GDM1 (cell line): ENCODE measurements at regions not wholly inside any gene's neighbourhood (a gene's known extent, or its start where the extent isn't known, plus 50 kb on each side); places are given as distances from the start of the nearest gene placed in this dataset.
"Not testable (repeated sequence)": the region's sequence is repeated elsewhere in the genome, so short reads cannot be mapped to it uniquely, and the experiment has no call there.

ENCODE experiments used
- DNase-seq: peaks from one replicate; lab custom pipeline; 2025; lab: John Stamatoyannopoulos, UW

DNA sequence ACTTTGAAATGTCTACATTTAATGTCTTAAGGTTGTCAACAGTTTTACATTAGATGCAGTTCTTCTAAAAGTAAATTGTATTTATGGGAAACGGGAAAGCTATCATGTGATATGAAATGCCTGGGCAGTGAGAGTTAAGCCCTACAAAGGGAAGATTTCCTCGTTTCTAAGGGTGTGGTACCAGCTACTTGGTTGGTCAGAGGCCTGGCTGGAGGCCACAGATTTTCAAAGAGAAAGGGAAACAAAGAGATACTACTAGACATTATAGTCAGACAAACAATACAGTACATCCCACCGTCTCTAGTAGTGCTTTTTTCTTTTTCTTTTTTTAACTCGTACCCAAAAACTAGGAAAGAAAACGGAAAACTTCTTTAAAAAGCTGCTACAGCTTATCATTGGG is 467.8 kb downstream of the PCDH7 start:
- DNase-seq: no peak

DNA sequence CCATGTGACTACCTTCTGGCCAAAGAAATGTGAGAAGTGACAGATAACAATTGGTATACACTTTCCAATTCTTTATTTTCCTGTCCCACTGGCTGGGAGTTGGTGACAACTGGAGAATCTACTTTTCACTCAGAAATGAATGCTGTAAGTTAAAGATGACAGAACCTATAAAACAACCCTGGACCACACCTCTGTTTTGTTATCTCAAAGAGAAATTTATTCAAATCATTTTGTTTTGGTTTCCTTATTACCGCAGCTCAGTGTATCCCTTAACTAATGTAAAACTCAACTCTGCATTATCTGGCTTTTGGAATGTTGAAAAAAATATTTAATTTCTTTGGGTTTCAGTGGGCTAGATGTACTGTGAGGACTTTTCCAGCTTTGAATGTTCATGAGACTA is 469.8 kb downstream of the PCDH7 start:
- no peak for DNase-seq

DNA sequence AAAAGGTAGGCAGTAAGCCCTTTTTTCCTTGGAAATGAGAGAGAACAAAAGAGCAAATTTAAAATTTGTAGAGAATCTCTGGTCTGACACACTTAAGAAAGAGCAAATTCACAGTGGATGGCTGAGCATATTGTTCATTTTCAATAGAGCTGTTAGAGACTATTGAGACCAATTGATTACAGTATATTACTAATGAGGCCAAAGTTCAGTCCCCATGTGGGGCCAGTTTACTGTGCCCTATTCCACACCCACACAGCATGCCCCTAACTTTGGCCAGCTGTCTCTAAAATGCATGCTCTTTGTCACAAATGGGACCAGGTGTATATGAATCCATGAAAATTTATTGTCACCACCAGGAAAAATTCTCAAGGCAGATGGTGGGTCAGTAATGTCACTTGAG is 470.5 kb downstream of the PCDH7 start:
- DNase-seq: no peak

DNA sequence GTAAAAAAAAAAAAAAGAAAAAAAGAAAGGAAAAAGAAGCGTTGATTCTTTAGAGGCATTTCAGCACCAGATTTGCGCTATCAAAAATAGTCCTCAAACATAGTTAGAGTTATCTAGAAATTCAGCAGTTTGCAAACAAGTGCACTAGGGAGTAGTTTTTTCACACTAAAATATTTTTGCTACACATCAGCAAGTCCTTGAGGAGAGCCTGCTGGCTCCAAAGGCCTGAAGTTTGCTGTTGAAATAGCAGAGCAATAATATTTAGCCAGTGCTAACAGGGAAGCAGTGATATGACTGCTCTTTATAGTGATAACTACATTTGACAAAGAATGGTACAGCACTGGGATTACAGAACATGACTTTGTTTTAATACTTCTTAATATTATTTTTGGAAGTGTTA is 472.2 kb downstream of the PCDH7 start:
- no peak for DNase-seq

DNA sequence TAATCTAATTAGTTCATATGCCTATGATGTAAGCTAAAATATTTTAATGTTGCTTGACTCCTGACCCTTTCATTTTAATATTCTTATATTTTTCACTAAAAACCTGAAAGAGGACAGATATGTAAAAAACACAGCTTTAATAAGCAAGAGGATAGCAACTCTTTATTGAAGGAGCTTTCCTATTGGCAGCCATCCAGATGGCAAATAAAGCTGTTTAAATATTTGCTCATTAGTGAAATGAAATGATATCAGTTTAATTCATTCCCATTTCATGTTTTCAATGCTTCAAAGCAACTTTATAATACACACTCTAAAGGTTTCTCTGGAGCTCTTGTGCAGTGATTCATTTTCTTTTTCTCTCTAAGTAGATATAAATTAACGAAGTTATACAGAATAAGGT is 473.4 kb downstream of the PCDH7 start:
- DNase-seq: no peak

DNA sequence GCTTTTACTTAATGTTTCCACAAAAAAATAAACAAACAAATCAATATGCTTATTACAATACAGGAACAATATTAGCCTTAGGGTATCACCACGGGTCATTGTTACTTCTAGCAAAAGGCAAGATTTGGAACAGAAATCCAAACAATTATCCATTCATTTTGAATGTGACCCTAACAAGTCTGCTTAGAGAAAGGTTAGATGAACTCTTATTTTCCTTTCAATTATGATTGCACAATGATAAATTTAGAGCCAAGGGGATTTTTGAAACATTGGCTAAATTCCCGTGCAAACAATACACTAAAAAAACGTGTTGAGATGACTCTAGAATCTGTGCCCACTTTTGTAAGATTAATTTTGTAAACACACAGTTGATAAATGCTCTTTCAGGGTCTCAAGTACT is 474.7 kb downstream of the PCDH7 start:
- DNase-seq: no peak

DNA sequence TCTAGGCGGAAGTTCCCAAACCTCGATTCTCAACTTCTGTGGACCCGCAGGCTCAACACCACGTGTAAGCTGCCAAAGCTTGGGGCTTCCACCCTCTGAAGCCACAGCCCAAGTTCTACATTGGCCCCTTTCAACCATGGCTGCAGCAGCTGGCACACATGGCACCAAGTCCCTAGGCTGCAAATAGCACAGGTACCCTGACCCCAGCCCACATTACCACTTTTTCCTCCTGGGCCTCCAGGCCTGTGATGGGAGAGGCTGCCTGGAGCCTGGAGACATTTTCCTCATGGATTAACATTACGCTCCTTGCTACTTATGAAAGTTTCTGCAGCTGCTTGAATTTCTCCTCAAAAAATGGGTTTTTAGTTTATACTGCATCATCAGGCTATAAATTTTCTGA is 479.5 kb downstream of the PCDH7 start:
- DNase-seq: no peak

DNA sequence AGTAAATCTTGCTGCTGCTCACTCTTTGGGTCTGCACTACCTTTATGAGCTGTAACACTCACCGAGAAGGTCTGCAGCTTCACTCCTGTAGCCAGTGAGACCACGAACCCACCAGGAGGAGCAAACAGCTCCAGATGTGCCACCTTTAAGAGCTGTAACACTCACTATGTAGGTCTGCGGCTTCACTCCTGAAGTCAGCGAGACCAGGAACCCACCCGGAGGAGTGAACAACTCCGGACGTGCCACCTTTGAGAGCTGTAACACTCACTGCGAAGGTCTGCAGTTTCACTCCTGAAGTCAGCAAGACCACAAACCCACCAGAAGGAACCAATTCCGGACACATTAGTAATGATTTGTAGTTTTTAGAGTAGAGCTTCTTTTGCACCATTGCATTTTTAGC is 481.9 kb downstream of the PCDH7 start:
- DNase-seq: not testable (repeated sequence)

DNA sequence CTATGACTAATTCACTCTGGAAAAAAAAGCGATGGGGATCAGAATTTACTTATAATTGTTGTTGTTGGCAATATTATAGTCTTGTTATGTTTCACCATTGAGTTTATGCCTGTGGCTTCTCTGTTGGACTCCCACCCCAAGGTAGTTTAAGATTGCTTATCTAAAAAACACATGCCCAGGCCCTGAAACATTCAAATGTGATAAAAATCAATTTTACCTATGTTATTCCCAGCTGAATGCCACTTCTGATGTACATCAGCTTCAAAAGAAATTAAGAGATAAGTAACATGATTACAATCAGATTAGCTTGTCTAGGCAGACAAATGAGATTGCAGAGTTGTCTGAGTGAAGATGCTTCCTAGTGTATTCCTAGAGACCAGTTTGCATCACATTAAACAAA is 484.7 kb downstream of the PCDH7 start:
- no peak for DNase-seq

DNA sequence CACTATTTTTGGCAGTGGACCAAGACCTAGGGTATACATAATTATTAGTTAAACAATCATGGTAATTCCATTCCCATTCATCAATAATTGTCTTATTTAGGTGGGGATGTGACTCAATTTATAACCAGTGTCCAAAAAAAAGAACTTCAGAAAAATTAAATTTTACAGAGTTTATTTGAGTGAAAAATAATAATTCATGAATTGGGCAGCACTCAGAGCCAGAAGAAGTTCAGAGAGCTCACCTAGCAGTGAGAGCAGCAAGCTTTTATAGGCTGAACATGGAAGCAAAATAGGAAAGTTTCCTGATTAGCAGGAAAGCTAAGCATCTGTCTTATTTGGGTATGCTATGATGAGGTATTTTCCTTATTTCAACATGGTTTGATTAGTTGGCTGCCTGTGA is 500.8 kb downstream of the PCDH7 start:
- no peak for DNase-seq

DNA sequence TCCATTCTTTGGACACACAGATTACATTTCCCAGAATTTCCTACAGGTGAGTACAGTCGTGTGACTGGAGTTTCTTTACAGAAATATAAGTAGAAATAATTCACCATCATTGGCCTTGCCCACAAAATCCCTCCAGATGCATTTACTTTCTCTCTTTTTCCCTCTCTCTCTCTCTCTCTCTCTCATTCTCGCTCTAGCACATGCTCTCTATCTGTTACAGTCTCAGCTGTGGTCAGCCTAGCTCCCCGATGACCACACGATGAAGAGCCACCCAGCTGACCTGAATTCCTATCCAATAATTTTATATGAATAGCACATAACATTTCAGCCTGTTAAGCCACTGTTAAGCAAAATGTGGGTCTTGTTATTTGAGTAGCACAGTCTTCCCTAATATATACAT is 507.9 kb downstream of the PCDH7 start:
- DNase-seq: no peak

DNA sequence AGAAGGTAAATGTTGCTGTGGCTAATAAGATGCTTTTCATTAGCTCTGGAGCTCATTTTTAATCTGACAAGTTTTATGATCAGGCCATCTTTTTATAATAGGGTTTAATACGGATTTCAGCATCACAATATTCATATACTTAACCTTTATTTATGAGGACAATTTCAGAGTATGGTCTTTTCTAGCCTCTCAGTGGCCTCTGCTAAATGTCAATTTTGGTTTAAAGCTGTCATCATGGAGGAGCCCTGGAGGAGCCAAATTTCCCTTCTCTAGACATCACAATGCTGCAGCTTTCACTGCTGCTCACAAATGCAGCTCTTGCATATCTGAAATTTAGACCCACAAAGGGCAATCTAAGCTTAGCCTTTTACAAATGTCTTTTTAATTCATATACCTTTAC is 510.4 kb downstream of the PCDH7 start:
- DNase-seq: no peak

DNA sequence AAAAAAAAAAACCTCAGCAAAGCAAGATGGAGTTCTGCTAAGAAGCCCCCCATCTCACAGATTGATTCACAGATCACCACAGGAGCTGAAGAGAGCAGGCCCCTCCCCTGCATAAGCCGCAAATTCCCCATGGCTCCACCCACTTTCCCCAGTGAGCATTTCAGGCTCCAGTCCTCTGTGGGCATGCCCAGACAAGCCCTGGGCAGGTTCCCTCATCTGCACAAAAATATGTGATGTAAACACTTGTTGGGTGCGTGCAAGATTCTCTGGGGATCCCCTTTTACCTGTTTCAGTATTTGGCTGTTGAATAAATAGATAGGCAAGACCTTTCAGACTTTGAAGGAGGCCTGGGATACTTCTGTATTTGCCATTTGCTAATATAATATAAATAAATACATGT is 514.3 kb downstream of the PCDH7 start:
- DNase-seq: no peak

DNA sequence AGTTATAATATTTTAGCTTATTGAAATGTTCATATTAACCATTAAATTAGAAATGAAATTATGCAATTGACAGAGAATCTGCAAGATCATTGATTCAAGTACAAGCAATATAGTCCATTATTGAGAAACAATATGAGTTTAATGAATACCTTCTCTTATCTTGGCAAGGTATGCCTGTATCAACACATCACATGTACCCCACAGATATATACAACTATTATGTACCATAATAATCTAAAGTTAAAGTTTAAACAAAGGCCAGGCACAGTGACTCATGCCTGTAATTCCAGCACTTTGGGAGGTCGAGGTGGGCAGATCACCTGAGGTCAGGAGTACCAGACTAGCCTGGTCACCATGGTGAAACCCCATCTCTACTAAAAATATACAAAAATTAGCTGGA is 514.7 kb downstream of the PCDH7 start:
- DNase-seq: no peak

DNA sequence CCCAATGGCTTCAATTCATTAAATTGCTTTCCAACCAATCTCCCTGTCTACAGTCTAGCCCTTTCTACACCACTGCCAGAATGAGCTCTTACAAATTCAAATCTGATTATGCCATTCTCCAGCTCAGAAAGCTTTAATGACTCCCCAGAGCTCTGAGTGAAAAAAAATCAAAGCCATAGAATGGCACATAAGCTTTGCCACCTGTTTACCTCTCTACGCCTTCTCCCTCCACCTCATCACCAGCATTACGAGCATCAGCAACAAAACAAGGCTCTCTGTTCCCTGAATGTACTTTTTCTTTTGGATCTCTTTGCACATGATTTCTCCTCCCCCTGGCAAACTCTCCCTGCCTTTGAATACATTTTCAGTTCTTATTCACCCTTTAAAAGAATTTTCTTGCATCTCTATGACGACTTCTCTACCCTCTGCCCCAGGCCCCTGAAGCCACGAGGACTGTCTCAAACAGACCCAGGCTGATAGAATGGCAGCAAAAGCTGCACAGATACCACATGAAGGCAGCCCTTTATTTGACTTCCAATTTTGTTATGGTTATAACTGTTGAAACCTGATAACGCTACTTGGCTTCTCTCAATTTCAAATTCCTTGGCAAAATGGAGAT is 516.0 kb downstream of the PCDH7 start:
- no peak for DNase-seq

DNA sequence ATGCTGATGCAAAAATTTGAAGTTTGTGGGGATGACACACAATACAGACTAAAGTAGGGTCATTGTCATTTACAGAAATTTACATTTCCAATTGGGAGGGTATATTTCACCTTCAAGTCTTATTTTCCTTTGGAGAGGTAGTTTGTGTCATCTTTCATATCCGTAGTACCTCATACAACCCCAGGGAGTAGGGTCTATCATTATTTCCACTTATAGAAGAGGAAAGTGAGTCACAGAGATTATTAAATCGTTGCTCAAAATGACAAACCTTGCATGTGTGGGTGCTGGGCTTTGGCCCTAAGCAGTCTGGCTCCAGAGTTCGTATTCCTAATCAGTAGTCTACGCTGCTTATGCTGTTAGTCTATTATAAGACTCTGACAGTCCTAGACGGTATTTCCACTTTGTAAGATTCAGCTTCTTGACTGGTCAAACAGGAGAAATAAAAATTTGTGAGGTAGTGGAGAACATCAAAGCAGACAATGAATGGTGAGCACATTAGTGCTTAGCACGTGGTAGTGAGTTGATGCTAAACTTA is 516.5 kb downstream of the PCDH7 start:
- DNase-seq: no peak

DNA sequence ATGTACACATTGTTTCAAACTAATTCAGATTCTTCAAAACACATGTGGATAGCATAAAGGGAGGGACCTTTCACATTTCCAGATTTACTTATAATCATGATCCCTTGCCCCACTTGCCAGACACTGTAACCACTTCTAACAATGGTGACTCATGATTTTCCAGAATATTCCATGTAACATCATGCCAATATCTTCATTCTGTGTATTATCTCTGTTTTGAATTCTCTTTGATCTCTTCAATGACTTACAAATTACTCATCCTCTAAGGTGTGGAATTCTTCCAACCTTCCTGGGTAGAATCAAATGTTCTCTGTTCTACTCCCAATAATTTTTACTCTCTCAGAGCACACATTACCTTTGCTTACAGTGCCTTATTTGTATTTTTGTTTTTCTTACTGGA is 517.1 kb downstream of the PCDH7 start:
- no peak for DNase-seq

DNA sequence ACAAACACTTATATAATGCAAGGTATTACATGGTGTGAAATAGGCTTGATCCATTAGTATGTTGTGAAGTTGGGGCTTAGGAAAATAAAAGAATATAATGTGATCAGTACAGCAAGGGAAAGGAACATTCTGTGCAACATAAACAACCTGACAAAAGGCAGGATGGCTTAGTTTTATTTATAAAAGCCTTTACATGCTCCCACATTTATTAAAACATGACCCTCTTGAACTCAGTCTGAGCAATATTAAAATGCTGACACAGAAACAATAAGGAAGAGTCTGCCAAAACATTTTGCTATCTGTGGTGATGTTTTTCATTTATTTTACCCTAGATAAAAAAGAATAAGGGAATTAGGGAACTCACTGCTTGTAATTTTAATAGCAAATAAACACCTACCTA is 519.7 kb downstream of the PCDH7 start:
- no peak for DNase-seq

DNA sequence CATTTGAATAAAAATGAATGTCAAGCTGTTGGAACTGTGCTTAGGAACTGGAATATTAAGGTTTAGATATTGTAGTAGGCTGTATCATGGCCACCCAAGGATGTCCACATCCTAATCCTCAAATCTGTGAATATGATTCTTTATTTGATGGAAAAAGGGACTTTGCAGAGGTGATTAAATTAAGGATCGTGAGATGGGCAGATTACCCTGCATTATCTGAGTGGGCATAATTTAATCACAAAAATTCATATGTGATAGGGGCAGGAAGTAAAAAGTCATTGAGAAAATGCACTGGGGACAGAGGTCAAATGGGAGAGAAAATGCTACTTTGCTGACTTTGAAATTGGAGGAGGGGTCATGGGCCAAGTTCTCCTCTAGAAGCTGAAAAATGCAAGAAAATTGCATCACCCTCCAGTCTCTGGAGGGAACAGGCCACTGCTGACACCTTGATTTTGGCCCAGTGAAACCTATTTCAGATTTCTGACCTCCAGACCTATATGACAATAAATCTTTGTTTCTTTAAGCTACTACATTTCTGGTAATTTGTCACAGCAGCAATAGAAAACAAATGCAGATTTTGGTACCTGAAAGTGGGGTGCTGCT is 521.4 kb downstream of the PCDH7 start:
- no peak for DNase-seq

DNA sequence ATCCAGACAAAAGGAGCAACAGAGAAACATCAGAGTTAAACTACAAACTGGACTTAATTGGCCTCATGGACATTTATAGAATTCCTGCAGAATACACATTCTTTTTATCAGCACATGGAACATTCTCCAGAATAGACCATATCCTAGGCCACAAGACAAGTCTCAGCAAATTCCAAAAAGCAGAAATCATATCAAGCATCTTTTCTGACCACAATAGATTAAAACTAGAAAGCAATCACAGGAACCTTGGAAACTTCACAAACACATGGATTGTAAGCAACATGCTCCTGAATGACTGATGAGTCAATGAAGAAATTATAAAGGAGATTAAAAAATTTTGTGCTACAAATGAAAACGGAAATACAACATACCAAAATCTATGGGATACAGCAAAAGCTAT is 526.7 kb downstream of the PCDH7 start:
- no peak for DNase-seq

DNA sequence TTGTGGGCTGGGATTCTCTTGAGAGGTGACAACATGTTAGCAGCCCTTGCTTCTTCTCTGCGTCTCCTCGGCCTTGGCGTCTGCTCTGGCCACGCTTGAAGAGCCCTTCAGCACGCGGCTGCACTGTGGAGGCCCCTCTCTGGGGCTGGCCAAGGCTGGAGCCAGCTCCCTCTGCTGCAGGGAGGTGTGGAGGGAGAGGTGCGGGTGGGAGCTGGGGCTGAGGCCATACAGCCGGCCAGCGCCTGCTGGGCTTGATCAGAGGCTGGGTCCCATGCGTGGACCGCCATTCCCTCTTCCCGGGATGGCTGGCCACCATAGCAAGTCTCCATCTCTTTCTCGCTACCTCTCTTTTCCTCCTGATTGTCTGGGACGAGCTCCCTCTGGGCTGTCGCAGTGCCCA is 539.0 kb downstream of the PCDH7 start:
- no peak for DNase-seq

DNA sequence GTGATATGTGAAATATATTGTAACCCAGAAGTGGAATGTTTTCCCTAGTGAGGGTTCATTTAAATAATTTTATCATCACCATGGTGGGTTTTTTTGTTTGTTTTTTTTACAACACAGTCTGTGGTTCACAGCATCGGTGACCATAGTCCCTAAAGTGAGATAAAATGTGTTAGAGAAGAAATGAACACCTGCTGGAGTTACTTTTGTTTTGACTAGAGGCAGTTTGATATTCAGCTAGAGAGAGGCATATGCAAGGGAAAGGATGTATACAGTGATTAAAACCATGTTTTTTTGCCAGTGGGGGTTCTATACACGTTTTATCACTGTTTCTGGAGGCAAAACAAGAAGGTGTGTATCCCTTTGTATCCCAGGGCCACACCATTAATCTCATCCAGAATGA is 541.5 kb downstream of the PCDH7 start:
- DNase-seq: no peak

DNA sequence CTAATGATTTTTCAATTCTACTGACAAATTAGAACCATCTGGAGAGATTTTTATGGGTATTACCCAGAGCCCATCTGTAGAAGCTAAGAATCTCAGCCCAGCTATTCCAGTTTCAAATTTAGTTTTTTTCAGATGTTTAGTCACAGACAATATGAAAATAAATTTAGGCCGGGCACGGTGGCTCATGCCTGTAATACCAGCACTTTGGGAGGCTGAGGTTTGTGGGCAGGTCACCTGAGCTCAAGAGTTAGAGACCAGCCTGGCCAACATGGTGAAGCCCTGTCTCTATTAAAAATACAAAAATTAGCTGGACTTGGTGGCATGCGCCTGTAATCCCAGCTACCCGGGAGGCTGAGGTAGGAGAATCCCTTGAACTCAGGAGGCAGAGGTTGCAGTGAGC is 545.9 kb downstream of the PCDH7 start:
- DNase-seq: not testable (repeated sequence)
